Karpas-422 (cell line): ENCODE measurements at regions not wholly inside any gene's neighbourhood (a gene's known extent, or its start where the extent isn't known, plus 50 kb on each side); places are given as distances from the start of the nearest gene placed in this dataset.
A peak's percentile ranks its signal among the peaks of the same experiment; 100 is the strongest.
"Not testable (repeated sequence)": the region's sequence is repeated elsewhere in the genome, so short reads cannot be mapped to it uniquely, and the experiment has no call there.

Experiments used
- DNase-seq: peaks from one replicate; pipeline ENCODE4 v3.0.0-alpha.2; 2015
- H2AFZ ChIP-seq: fragments of 200-600 bp; sonication (generic); 2 replicates; pipeline ENCODE4 v1.6.1; 2014; ENCODE audit warnings: antibody characterized with exemption, low read length, mixed read lengths
- H3K27ac ChIP-seq: fragments of 200-600 bp; sonication (generic); 2 replicates; pipeline ENCODE4 v1.5.1; 2014; ENCODE audit warnings: mild to moderate bottlenecking, low read length, moderate library complexity
- H3K27me3 ChIP-seq: fragments of 200-600 bp; sonication (generic); 2 replicates; pipeline ENCODE4 v1.6.1; 2014; ENCODE audit warnings: low read length, mixed read lengths
- H3K36me3 ChIP-seq: fragments of 200-600 bp; sonication (generic); 2 replicates; pipeline ENCODE4 v1.6.1; 2014; ENCODE audit warnings: low read length, mixed read lengths; ENCODE audit not compliant: insufficient read depth
- H3K4me1 ChIP-seq: fragments of 200-600 bp; sonication (generic); 2 replicates; pipeline ENCODE4 v1.6.1; 2014; ENCODE audit warnings: mild to moderate bottlenecking, low read length, mixed read lengths
- H3K4me2 ChIP-seq: fragments of 200-600 bp; sonication (generic); 2 replicates; pipeline ENCODE4 v1.6.1; 2014; ENCODE audit warnings: low read length, low read depth, mild to moderate bottlenecking; ENCODE audit not compliant: poor library complexity, severe bottlenecking
- H3K4me3 ChIP-seq: fragments of 200-600 bp; sonication (generic); 2 replicates; pipeline ENCODE4 v1.5.1; 2014; ENCODE audit warnings: mild to moderate bottlenecking, antibody characterized with exemption, low read length, mixed read lengths
- H3K79me2 ChIP-seq: fragments of 200-600 bp; sonication (generic); 2 replicates; pipeline ENCODE4 v1.6.1; 2014; ENCODE audit warnings: mild to moderate bottlenecking, low read length, mixed read lengths
- H3K9ac ChIP-seq: fragments of 200-600 bp; sonication (generic); 2 replicates; pipeline ENCODE4 v1.6.0; 2014; ENCODE audit warnings: low read length
- H3K9me2 ChIP-seq: fragments of 200-600 bp; sonication (generic), shearing (Covaris generic); replicated peaks from 2 replicates; pipeline ENCODE4 v1.6.0; 2014; ENCODE audit warnings: mild to moderate bottlenecking, low read length, moderate library complexity; ENCODE audit not compliant: insufficient read depth
- H3K9me3 ChIP-seq: fragments of 300-700, 200-600 bp; sonication (generic); 2 replicates; pipeline ENCODE4 v1.6.1; 2014; ENCODE audit warnings: low read length, mixed read lengths
- H4K20me1 ChIP-seq: fragments of 200-600 bp; sonication (generic); 2 replicates; pipeline ENCODE4 v1.6.1; 2014; ENCODE audit warnings: mild to moderate bottlenecking, antibody characterized with exemption, low read length, low read depth; ENCODE audit not compliant: insufficient read depth

DNA sequence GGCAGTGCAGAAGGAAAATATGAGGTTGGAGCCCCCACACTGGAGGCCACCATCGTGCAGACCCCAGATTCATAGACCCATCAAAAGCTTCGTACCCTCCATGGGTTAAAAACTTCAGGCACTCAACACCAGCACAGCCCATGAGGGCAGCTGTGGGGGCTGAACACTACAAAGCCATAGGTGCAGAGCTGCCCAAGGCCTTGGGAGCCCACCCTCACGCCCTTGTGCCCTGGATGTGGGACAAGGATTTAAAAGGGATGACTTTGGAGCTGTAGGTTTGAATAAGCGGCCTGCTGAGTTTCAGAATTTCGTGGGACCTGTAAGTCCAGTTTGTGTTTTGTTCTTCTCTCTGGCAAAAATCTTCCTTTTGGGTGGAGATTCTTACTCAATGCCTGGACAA lies 747.6 kb downstream of the SPATA31A6 start:
- H3K4me3 ChIP-seq, H3K79me2 ChIP-seq, H3K4me2 ChIP-seq, H3K9me3 ChIP-seq, H3K36me3 ChIP-seq, DNase-seq, H2AFZ ChIP-seq, H3K9ac ChIP-seq, H3K9me2 ChIP-seq, H3K27ac ChIP-seq, H4K20me1 ChIP-seq, H3K4me1 ChIP-seq, H3K27me3 ChIP-seq: not testable (repeated sequence)

DNA sequence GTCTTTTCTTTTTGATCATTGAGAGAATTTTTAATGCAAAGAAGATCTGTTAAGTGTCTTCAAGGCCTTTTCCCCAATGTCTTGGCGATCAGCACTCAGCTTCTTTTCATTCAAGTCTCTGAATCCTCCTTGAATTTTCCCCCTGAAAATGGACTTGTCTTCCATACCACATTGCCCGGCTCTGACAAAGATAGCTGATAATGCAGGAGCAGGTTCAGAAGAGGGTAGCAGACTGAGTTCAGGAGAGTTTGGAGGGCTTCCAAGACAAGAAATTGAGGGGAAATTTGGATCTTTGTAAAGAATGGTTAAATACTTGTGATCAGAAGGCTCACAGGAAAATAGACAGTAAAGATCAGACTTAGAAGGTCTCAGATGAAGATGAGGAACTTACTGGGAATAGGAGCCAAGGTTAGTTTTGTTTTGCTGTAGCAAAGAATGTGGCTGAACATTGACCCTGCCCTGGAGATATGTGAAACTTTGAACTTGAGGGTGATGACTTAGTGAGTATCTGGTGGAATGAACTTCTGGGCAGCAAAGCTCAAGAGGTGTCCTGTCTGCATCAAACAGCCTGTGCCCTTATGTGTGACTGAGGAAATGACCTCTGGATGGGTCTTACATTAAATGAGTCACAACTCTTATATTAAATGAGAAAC lies 754.2 kb downstream of the SPATA31A6 start:
- not testable (repeated sequence) for H3K79me2 ChIP-seq, H3K27me3 ChIP-seq, H3K9me2 ChIP-seq, H3K4me2 ChIP-seq, H4K20me1 ChIP-seq, H3K36me3 ChIP-seq, H2AFZ ChIP-seq, H3K4me3 ChIP-seq, H3K4me1 ChIP-seq, H3K9me3 ChIP-seq, H3K9ac ChIP-seq, H3K27ac ChIP-seq, DNase-seq

DNA sequence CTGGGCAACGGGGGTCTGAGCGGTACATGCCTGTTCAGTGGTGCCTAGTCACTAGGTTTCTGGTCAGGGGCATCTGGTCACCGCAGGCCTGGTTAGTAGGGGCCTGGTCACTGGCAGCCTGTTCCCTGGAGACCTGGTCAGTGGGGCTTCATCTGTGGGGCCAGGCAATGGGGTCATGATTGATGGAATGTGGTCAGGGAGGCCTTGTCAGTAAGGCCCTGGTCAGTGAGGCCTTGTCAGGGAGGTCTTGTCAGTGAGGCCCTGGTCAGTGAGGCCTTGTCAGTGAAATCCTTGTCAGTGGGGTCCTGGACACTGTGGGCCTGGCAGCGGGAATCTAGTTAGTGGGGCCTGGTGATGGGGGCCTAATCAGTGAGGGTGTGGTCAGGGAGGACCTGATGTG lies 763.6 kb downstream of the SPATA31A6 start:
- H2AFZ ChIP-seq, H3K9ac ChIP-seq, H4K20me1 ChIP-seq, H3K4me3 ChIP-seq, H3K79me2 ChIP-seq, H3K27ac ChIP-seq, H3K9me3 ChIP-seq, H3K36me3 ChIP-seq, H3K4me1 ChIP-seq, H3K27me3 ChIP-seq, H3K9me2 ChIP-seq, DNase-seq, H3K4me2 ChIP-seq: not testable (repeated sequence)

DNA sequence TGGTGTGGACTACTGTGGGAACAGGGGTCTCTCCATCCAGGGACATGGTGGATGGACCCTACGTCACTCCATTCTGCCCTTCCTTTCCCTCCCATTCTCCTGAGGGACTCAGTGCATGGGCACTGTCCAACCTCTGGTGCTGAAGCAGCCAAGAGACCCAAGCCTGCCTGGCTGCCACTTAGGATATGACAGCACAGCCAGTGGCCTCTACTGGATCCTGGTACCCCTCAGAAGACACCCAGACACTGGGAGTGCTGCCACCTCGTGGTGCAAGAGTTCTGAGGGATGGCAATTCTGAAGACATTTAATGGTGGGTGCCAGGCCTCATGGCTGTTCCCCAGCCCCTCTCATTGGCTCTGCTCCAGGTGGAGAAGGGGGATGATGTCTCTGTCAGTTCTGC lies 767.8 kb downstream of the SPATA31A6 start:
- H3K9me2 ChIP-seq, H3K4me2 ChIP-seq, H2AFZ ChIP-seq, H3K36me3 ChIP-seq, H3K4me1 ChIP-seq, H3K4me3 ChIP-seq, H3K9me3 ChIP-seq, H4K20me1 ChIP-seq, H3K79me2 ChIP-seq, H3K9ac ChIP-seq, H3K27ac ChIP-seq, H3K27me3 ChIP-seq: not testable (repeated sequence)
- DNase-seq = peak; percentile 42

DNA sequence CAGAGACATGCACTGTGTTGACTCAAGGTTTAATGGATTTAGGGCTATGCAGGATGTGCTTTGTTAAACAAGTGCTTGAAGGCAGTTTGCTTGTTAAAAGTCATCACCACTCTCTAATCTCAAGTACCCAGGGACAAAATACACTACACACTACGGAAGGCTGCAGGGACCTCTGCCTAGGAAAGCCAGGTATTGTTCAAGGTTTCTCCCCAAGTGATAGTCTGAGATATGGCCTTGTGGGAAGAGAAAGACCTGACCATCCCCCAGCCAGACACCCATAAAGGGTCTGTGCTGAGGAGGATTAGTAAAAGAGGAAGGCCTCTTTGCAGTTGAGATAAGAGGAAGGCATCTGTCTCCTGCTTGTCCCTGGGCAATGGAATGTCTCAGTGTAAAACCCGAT lies 781.7 kb downstream of the SPATA31A6 start:
- not testable (repeated sequence) for H2AFZ ChIP-seq

DNA sequence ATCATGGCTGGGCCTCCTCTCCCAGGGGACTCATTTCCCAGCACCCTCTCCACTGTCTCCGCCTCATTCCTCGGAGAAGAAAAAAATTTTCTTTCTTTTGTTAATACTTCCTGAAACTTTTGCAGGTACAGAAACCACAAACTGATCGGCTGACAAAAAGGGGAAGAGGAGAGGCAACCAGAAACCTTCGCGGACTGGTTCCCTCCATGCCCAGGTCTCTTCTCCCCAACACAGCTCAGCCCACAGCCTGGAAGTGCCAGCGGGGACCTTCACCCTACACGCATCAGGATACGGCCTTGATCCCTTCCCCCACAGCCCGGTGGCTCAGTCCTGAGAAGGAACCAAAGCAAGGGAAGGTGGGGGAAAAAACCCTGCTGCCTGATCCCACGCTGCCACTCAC lies 788.4 kb downstream of the SPATA31A6 start:
- H3K4me1 ChIP-seq, H3K27me3 ChIP-seq: not testable (repeated sequence)

More for the DNA sequence above, 781.7 kb downstream of the SPATA31A6 start:
- H3K9ac ChIP-seq, H3K27me3 ChIP-seq, H3K9me2 ChIP-seq, H3K79me2 ChIP-seq, H3K4me2 ChIP-seq, DNase-seq, H3K27ac ChIP-seq, H3K4me3 ChIP-seq, H3K4me1 ChIP-seq, H4K20me1 ChIP-seq, H3K9me3 ChIP-seq, H3K36me3 ChIP-seq: not testable (repeated sequence)

DNA sequence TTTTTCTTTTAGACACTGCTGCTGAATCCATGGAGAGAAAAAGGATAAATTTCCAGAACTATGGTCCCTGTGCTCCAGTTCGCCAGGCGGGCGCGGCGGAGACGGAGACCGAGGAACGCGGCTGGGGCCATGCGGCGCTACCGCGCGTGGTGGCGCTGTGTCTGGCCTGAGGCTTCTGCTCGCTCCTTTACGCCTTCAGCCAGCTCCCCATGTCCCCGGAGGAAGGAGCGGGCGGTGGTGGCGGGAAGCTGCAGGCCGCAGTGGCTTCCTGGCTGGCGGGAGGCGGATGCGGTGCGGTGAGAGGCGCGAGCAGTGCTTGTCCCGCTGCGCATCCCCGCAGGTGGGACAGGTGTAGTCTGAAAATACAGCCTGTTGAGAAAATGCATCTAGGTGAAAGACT lies 791.3 kb downstream of the SPATA31A6 start:
- not testable (repeated sequence) for H3K9me2 ChIP-seq, H3K27me3 ChIP-seq, H3K9ac ChIP-seq, H3K27ac ChIP-seq, H3K36me3 ChIP-seq, H3K4me1 ChIP-seq, H2AFZ ChIP-seq, DNase-seq, H4K20me1 ChIP-seq, H3K9me3 ChIP-seq, H3K79me2 ChIP-seq, H3K4me3 ChIP-seq, H3K4me2 ChIP-seq

More for the DNA sequence above, 788.4 kb downstream of the SPATA31A6 start:
- not testable (repeated sequence) for H3K27ac ChIP-seq, H4K20me1 ChIP-seq, H2AFZ ChIP-seq, H3K9me2 ChIP-seq, H3K9me3 ChIP-seq, H3K4me2 ChIP-seq, H3K9ac ChIP-seq, H3K36me3 ChIP-seq, H3K4me3 ChIP-seq, DNase-seq, H3K79me2 ChIP-seq

DNA sequence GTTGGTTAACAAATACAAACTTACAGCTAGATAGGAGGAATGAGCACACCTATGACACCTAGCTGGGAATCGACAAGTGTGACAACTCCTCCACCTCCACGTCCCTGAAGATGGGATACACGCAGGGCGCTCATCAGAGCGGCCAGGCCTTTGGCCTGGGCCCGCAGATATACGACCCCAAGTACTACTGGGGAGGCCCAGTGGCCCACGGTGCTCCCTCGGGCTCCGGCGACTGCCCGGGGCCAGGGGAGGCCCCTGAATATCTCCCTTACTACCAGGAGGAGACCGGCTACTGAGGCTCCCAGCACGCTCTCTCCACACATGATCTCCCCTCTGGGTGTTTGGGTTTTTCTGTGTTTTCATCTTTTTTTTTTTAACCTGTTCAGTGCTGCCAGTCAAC lies 801.3 kb downstream of the SPATA31A6 start:
- not testable (repeated sequence) for H3K4me3 ChIP-seq, H3K9me2 ChIP-seq, H4K20me1 ChIP-seq, DNase-seq, H3K27ac ChIP-seq, H3K9me3 ChIP-seq, H3K79me2 ChIP-seq, H3K9ac ChIP-seq, H3K27me3 ChIP-seq, H3K4me1 ChIP-seq, H3K36me3 ChIP-seq, H3K4me2 ChIP-seq, H2AFZ ChIP-seq
